ENCODE measurements at regions not wholly inside any gene's neighbourhood (a gene's known extent, or its start where the extent isn't known, plus 50 kb on each side); places are given as distances from the start of the nearest gene placed in this dataset.
A peak's percentile ranks its signal among the peaks of the same experiment; 100 is the strongest.

GRCh38 chr5:137567226-137567625 is 68.1 kb upstream of the SPOCK1 start:
- H3K4me3 Mint-ChIP-seq = no peak overlapping the region
- H3K27me3 Mint-ChIP-seq (ENCODE audit: low read depth) = peaks cover 28% of the 10 kb centered on the region
- no peaks in the 10 kb centered on the region for H3K9me3 Mint-ChIP-seq
- no peak overlapping the region for H3K27ac Mint-ChIP-seq
- no peaks in the 10 kb centered on the region for H3K36me3 Mint-ChIP-seq (ENCODE audit: insufficient read depth in 2 of 2)
- ATAC-seq (replicated peaks in 1 of 2) (no peak), DNase-seq (no peak)
- H3K4me1 Mint-ChIP-seq (ENCODE audit: low read depth) = peaks cover 6% of the 10 kb centered on the region

GRCh38 chr5:137566780-137567179 is 67.7 kb upstream of the SPOCK1 start:
- Mint-ChIP-seq H3K4me3 (no peak overlapping the region), H3K27ac (no peak overlapping the region), H3K36me3 (ENCODE audit: insufficient read depth in 2 of 2) (no peaks in the 10 kb centered on the region), H3K27me3 (ENCODE audit: low read depth) (peaks cover 27% of the 10 kb centered on the region), H3K4me1 (ENCODE audit: low read depth) (peaks cover 6% of the 10 kb centered on the region), H3K9me3 (no peaks in the 10 kb centered on the region)
- ATAC-seq (replicated peaks in 1 of 2) = no peak
- DNase-seq = no peak

GRCh38 chr5:137566118-137566541 is 67.0 kb upstream of the SPOCK1 start:
- Mint-ChIP-seq H3K27me3 (ENCODE audit: low read depth) (peaks cover 27% of the 10 kb centered on the region), H3K27ac (no peak overlapping the region), H3K4me1 (ENCODE audit: low read depth) (peaks cover 6% of the 10 kb centered on the region)

GRCh38 chr5:137565450-137565849 is 66.3 kb upstream of the SPOCK1 start:
- Mint-ChIP-seq H3K4me3 (no peak overlapping the region), H3K27ac (no peak overlapping the region), H3K9me3 (no peaks in the 10 kb centered on the region), H3K27me3 (ENCODE audit: low read depth) (peaks cover 22% of the 10 kb centered on the region), H3K4me1 (ENCODE audit: low read depth) (peaks cover 6% of the 10 kb centered on the region), H3K36me3 (ENCODE audit: insufficient read depth in 2 of 2) (no peaks in the 10 kb centered on the region)
- no peak for ATAC-seq (replicated peaks in 1 of 2)
- DNase-seq = no peak

More at GRCh38 chr5:137566118-137566541, 67.0 kb upstream of the SPOCK1 start:
- Mint-ChIP-seq H3K9me3 (no peaks in the 10 kb centered on the region), H3K4me3 (no peak overlapping the region), H3K36me3 (ENCODE audit: insufficient read depth in 2 of 2) (no peaks in the 10 kb centered on the region)
- DNase-seq (no peak), ATAC-seq (replicated peaks in 1 of 2) (no peak)

GRCh38 chr5:137564398-137564961 is 65.4 kb upstream of the SPOCK1 start:
- H3K27ac Mint-ChIP-seq = no peak overlapping the region
- H3K27me3 Mint-ChIP-seq (ENCODE audit: low read depth) = peaks cover 28% of the 10 kb centered on the region
- no peaks in the 10 kb centered on the region for H3K36me3 Mint-ChIP-seq (ENCODE audit: insufficient read depth in 2 of 2)
- ATAC-seq (replicated peaks in 1 of 2) = no peak
- peaks cover 6% of the 10 kb centered on the region for H3K4me1 Mint-ChIP-seq (ENCODE audit: low read depth)
- H3K9me3 Mint-ChIP-seq = no peaks in the 10 kb centered on the region
- DNase-seq = no peak
- no peak overlapping the region for H3K4me3 Mint-ChIP-seq

- peaks cover 6% of the 10 kb centered on the region for H3K4me1 Mint-ChIP-seq (ENCODE audit: low read depth)
- no peak for ATAC-seq (replicated peaks in 1 of 2)
Observed at GRCh38 chr5:137563646-137564397, 64.7 kb upstream of the SPOCK1 start.

GRCh38 chr5:137563301-137563645 is 64.1 kb upstream of the SPOCK1 start:
- ATAC-seq (replicated peaks in 1 of 2) (no peak), DNase-seq (no peak)
- Mint-ChIP-seq H3K36me3 (ENCODE audit: insufficient read depth in 2 of 2) (no peaks in the 10 kb centered on the region), H3K4me3 (no peak overlapping the region), H3K27ac (no peak overlapping the region), H3K4me1 (ENCODE audit: low read depth) (peaks cover 6% of the 10 kb centered on the region), H3K9me3 (no peaks in the 10 kb centered on the region), H3K27me3 (ENCODE audit: low read depth) (peaks cover 29% of the 10 kb centered on the region)

More at GRCh38 chr5:137563646-137564397, 64.7 kb upstream of the SPOCK1 start:
- no peak overlapping the region for H3K4me3 Mint-ChIP-seq
- no peak overlapping the region for H3K27ac Mint-ChIP-seq
- no peaks in the 10 kb centered on the region for H3K9me3 Mint-ChIP-seq
- no peaks in the 10 kb centered on the region for H3K36me3 Mint-ChIP-seq (ENCODE audit: insufficient read depth in 2 of 2)
- H3K27me3 Mint-ChIP-seq (ENCODE audit: low read depth) = peaks cover 29% of the 10 kb centered on the region
- no peak for DNase-seq

- no peaks in the 10 kb centered on the region for H3K36me3 Mint-ChIP-seq (ENCODE audit: insufficient read depth in 2 of 2)
- DNase-seq = no peak
- peaks cover 29% of the 10 kb centered on the region for H3K27me3 Mint-ChIP-seq (ENCODE audit: low read depth)
- no peaks in the 10 kb centered on the region for H3K9me3 Mint-ChIP-seq
- no peak overlapping the region for H3K4me3 Mint-ChIP-seq
- H3K4me1 Mint-ChIP-seq (ENCODE audit: low read depth) = peaks cover 6% of the 10 kb centered on the region
- H3K27ac Mint-ChIP-seq = no peak overlapping the region
- no peak for ATAC-seq (replicated peaks in 1 of 2)
Observed at GRCh38 chr5:137561608-137562007, 62.5 kb upstream of the SPOCK1 start.

- Mint-ChIP-seq H3K27ac (no peak overlapping the region), H3K4me1 (ENCODE audit: low read depth) (peaks cover 6% of the 10 kb centered on the region), H3K9me3 (no peaks in the 10 kb centered on the region), H3K27me3 (ENCODE audit: low read depth) (peaks cover 27% of the 10 kb centered on the region), H3K4me3 (no peak overlapping the region), H3K36me3 (ENCODE audit: insufficient read depth in 2 of 2) (no peaks in the 10 kb centered on the region)
- DNase-seq = peak in 1 of 2 donors; percentile 12
- peak in 1 of 2 donors; percentile 75 for ATAC-seq (replicated peaks in 1 of 2)
Observed at GRCh38 chr5:137560420-137560819, 61.3 kb upstream of the SPOCK1 start.

All from activated T-cell treated with anti-CD3 and anti-CD28 coated beads, Interleukin-2, amount 50 U/mL, for 72 hours (primary cell).